ENCODE measurements at regions not wholly inside any gene's neighbourhood (a gene's known extent, or its start where the extent isn't known, plus 50 kb on each side); places are given as distances from the start of the nearest gene placed in this dataset.

DNA sequence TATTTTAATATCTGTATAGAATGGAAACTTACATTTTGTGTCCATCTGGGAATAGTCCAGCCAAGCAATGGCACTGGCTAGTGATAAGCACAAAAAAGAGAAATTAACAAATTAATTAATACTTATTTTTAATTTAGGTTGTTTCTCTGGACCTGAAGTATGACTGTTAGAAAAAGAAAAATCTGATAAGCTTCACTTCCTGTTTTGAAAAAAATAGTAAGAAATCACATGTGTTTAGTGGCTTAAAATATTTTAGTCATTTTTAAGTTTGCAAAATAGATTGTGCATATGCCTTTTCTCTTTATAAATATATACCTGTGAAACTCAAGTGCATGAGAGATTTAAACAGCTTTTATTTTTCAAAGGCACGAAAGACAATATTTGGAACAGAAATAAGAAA is 50.1 kb upstream of the CREB5 start:
- TF ChIP-seq, protein P1, sequence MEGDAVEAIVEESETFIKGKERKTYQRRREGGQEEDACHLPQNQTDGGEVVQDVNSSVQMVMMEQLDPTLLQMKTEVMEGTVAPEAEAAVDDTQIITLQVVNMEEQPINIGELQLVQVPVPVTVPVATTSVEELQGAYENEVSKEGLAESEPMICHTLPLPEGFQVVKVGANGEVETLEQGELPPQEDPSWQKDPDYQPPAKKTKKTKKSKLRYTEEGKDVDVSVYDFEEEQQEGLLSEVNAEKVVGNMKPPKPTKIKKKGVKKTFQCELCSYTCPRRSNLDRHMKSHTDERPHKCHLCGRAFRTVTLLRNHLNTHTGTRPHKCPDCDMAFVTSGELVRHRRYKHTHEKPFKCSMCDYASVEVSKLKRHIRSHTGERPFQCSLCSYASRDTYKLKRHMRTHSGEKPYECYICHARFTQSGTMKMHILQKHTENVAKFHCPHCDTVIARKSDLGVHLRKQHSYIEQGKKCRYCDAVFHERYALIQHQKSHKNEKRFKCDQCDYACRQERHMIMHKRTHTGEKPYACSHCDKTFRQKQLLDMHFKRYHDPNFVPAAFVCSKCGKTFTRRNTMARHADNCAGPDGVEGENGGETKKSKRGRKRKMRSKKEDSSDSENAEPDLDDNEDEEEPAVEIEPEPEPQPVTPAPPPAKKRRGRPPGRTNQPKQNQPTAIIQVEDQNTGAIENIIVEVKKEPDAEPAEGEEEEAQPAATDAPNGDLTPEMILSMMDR (conservative IDR thresholded peaks at IDR 0.05) = no peak
- TF ChIP-seq ZFX (IDR thresholded peaks at IDR 0.05) = no peak

All from C4-2B (cell line).